NCI-H526 treated with DMSO at 0.1 percent for 48 hours (cell line): ENCODE measurements at regions not wholly inside any gene's neighbourhood (a gene's known extent, or its start where the extent isn't known, plus 50 kb on each side); places are given as distances from the start of the nearest gene placed in this dataset.
"Not testable (repeated sequence)": the region's sequence is repeated elsewhere in the genome, so short reads cannot be mapped to it uniquely, and the experiment has no call there.

Experiments used
- DNase-seq: peaks from one replicate; lab custom pipeline; 2025; lab: John Stamatoyannopoulos, UW

DNA sequence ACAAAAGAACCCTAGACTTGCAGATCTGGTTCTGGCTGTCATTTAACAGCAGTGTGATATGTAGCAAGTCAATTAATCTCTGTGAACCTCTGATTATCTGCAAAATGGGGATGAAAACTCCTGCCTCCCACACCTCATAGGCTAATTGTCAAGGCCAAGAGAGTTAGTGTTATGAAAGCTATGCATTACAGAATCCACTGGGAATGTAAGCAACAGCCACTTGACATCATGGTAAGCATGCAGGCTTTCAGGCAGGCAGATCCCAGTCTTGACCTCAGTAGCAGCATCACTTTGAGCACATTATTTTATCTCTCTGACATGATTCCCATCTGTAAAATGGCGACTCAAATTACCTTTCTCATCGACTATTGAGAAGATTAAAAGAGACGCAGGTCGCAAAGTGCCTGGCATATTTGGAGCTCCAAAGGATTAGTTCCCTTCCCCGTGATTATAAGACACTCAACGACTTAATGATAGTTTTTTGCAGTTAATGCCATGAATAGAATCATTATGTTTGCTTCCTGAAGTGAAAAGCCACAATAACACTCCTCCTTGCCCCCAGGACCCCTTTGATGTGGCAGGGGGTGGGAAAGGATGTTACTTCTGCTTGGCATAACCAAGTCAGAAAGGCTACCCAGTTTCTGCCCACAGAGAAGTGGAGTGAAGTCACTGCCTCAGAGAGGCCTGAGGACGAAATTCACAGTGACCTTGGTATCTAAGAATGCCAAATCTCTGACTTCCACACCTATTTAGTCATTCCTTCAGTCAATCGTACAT lies 273.0 kb upstream of the NFIA start:
- DNase-seq: no peak

DNA sequence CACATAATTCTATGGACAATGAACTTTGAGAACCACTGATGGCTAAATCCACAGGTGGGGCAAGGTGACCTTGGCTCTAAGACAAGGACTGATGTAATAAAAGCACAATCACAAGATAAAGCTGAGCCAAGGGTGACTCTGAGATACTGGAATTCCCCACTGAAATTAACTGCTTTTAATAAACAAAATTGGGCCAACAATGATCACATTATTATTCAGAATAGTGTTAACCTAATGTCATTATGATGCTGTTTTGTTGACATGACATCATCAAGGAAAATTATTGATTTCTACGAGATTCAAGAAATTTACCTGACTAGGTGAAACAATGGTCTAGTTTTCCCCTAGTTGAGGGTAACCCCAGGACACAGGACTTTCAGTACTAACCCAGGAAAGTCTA lies 273.7 kb upstream of the NFIA start:
- DNase-seq: no peak

DNA sequence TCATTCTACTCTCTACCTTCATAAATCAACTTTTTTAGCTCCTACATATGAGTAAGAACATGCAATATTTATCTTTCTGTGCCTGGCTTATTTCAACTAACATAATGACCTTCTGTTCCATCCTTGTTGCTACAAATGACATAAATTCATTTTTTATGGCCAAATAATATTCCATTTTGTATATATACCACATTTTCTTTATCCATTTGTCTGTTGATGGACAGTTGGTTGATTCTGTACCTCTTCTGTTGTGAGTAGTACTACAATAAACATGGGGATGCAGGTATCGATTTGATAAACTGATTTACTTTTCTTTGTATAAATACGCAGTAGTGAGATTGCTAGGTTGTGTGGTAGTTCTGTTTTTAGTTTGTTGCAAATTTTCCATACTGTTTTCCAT lies 279.5 kb upstream of the NFIA start:
- no peak for DNase-seq

DNA sequence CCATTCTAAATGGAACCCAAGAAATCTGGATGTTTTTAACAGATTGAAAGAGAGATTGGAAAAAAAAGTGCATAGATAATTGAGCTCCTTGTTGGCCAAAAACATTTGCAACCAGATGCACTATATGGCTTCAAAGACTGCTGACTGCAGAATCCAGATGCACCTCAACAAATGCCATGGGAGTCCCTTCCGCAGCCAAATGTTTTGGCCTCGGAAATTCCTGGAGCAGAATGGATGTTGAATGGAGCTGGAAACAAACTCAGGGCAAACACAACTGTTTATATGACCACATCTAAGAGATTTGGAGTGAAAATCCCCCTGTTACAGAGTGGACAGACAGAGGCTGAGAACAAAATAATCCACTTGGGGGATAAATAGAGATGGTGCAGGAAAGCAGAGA lies 285.0 kb upstream of the NFIA start:
- no peak for DNase-seq

DNA sequence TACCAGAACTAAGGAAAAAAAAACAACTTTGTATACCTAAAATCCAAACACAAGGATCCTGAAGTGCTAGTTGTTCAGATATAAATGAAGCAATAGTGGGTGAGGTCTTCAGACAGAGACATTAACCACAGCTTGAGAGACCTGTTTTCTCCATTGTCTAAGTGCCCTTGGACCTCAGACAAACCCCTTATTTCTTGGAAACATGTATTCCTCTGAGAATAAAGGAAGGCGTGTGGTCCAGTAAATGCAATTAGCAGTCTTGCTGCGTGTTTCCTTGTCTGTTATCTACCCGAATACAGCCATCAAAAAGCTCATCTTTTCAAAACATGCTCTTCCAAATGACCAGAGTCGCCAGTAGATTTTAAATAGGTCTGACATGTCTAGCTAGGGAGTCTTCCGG lies 291.1 kb upstream of the NFIA start:
- DNase-seq: no peak

DNA sequence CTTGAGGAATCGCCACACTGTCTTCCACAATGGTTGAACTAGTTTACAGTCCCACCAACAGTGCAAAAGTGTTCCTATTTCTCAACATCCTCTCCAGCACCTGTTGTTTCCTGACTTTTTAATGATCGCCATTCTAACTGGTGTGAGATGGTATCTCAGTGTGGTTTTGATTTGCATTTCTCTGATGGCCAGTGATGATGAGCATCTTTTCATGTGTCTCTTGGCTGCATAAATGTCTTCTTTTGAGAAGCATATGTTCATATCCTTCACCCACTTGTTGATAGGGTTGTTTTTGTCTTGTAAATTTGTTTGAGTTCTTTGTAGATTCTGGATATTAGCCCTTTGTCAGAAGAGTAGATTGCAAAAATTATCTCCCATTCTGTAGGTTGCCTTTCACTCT lies 309.3 kb upstream of the NFIA start:
- DNase-seq: not testable (repeated sequence)

DNA sequence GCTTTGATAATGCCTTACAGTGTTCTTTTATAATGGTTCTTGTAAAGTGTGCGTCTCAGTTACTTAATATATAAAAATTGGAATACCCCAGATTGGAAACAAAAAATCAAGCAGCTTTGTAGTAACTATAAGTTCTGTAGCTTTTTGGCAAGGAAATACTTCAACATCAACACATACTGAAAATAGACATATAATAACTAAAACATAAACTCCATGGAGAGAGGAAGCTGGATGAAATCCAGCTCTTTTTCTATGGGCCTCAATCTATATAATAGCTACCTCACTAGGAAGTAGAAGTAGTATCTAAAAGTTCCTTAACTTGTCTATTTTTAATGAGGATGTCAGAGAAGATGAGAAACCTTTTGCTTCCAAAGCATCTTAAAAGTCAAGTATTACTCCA lies 313.3 kb upstream of the NFIA start:
- no peak for DNase-seq

DNA sequence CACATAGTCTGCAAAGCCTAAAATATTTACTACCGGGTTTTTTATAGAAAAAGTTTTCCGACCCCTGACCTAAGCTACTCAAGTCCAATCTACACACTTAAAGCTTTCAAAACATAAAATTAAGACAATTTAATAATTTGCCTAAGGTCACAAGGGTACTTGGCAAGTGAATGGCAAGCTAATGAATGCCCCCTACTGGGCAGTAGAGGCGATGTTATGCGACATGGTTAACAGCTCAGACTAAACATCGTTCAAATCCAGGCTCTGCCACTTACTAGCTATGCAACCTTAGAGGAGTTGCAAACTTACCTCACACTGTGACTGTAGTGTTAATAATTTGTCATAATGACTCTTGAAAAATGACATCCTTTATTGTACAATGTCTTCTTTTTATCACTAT lies 317.2 kb upstream of the NFIA start:
- DNase-seq: peak; percentile 32

DNA sequence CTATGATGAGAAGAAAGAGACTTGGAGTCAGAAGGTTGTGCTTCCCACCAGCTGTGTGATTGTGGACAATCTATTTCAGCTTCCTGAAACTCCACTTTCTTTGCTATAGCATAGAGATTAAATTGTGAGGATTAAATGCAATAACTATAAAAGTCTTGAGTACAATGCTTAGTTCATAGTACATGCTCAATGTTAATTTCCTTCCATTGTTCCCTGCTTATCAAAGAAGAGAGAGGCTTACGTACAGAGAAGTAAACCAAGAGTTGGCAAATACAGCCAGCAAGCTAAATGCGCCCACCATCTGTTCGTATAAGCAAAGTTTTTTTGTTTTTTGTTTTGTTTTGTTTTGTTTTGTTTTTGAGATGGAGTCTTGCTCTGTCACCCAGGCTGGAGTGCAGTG lies 317.9 kb upstream of the NFIA start:
- no peak for DNase-seq

DNA sequence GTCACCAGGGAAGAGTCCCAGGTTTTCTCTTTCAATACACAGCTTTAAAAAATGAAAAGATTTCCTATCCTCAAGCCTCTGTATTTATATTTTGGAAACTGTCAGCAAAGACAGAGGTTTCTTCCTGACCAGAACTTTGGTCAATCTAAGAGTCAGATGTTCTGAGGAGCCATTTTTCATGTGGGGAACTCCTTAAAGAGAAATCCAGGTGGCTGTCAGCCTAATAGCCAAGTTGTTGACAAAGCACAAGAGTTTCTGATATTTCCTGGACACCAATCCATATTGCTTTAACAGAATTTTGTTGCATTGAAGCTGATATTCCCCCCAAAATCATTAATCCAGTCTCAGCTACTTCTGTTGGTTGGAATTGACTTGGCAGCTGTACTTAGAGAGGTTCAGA lies 318.6 kb upstream of the NFIA start:
- DNase-seq: no peak

DNA sequence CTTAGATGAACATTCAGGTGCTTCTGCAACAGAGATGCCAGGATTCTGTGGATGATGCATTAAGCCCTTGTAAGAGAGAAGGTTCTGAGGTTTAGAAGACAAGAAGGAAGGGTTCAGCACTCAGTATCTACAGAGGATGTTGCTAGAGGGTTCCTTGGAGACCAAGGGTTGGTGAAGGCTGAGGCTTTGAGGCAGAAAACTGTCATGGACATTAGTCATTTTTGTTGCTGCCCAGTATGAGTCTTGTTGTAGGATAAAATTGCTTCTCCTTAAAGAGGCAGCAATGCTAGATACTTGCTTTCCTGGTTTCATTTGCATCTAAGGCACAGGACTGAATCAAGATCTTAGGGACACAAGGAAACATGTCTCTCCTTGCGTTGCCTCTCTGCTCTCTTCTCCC lies 319.4 kb upstream of the NFIA start:
- no peak for DNase-seq

DNA sequence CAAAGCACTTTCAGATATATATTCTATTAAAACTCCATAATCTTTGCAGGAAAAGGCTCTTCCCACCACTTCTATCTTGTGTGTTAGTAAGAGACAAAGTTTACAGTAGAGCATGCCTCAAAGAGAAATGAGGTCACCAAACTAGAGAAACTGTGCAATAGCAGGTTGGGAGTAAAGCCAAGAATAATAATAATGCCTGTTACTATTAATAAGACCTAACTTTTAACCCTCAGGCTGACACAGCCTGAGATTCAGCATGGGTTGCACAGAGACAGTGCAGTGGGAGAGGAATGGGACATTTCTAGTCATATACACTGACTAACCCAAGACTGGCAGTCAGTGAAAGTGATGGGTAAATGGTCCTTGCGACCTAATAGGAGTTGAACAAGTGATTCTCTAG lies 320.2 kb upstream of the NFIA start:
- DNase-seq: no peak

DNA sequence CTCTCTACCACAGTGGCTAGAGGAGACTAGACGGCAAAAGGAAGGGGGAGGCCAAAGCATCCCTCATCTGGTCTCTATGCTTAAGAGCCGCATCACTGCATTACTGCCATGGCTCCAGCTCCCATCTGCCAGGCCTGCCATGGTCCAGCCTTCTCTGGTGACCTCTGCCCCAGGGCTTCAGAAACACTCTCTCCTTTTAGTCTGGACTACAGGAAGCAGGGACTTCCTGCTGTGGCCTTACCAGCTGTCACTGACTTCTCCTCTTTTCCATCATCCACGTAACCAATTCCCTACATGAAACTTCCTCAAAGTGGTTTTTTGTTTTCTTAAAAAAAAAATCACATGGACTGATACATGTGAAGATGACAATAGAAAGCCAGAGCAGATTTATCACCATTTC lies 323.1 kb upstream of the NFIA start:
- DNase-seq: no peak

DNA sequence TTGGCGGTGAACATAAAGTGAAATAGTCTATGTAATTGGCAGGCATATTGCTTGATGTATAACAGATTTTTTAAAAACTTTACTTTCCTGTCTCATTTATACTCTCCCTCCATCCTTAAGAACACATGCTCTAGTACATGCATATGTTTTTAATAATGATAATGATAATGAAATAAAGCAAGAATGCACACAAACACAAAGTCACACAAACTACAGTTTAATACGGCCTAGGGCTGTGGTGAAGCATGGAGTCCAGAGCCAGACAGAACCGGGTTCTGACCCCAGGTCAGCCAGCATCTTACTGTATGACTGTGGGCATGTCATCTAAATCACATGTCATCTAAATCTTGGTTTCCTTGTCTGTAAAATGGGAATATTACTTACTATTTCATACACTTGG lies 324.9 kb upstream of the NFIA start:
- DNase-seq: no peak

DNA sequence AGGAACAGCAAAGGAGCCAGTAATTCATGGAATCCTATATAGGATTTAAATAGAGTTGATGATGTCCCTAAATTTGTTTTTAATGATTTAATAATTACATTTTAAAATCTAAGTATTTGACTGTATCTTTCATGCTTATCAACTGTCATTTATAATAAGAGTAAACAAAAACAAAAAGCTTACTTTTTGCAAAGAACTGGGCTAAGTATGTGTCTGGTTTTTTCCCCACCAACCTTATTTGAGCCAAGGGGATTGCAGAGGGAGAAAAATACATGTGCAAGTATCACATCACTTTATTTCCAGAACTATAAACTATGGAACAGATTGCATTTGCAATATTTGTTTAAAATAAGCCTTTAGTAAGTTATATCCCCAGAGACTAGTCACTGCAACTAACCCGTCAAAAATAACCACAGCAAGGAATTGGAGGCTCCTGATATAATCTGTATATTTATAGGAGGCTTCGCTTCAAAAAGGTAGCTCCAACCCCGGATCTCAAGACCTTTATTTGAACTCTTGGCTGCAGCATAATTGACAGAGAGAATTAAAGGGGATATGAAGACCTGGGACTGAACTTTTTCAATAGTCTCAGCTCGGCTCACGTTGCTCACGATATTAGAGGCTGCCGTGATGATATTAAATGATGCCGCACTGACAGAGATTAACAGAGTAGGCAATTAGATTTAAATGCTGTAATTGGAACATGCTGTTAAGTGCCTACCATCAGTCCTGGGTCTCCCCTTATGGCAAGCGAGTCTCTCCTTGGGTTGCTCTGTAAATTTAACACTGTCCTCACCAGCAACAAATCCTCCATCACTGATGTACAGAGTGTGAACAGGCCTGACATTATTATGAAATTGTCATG lies 329.1 kb upstream of the NFIA start:
- no peak for DNase-seq

DNA sequence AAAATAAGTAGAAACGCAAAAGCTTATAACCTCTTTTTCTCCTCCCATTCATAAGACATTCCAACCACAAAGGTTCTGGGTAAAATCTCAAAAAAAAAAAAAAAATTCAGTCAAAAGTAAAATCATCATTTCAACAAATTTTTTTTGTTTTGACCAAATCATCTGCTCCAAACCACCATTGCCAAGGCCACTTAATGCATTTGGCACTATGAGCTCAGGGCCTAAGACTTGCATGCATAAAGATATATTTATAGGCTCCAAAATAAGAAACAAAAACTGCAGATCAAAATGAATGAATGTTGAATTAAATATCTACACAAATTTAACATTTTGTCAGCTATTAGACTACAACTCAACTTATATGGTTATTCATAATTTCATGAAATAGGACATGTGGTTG lies 331.1 kb upstream of the NFIA start:
- no peak for DNase-seq

DNA sequence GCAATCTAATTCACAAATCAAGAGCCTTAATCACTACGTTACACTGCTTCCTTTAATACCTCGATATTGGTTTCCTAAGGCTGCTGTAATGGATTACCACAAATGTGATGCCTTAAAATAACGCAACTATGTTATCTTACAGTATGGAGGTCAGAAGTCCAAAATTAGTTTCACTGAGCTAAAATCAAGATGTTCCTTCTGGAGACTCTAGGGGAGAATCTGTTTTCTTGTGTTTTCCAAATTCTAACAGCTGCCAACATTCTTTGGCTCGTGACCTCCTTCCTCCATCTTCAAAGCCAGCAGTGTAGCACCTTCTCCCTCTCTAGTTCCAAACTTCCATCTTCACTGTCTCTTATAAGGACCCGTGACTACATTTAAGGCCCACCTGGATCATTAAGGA lies 335.0 kb upstream of the NFIA start:
- no peak for DNase-seq

DNA sequence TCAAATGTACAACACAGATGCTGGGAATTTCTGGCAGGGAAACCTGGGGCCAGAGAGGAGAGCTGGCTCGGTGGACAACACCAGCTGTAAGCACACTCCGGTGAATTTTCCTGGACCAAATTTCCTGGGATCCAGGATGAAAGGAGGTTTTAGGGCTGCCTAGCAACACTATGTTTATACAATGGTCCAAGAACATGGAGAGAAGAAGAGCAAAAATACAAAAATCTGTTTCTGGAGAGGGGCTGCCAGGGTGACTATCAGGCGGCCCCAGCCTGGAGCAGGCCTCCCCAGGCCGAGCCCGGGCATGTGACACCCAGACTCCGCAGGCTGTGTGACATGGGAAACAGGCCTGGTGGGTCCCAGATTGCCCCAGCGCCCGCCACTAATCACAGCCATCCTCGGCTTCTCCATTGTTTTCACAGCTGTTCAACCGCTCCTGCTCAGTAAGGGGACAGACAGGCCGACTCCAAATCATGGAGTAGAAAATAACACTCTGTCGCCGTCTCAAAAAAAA lies 336.0 kb upstream of the NFIA start:
- no peak for DNase-seq

DNA sequence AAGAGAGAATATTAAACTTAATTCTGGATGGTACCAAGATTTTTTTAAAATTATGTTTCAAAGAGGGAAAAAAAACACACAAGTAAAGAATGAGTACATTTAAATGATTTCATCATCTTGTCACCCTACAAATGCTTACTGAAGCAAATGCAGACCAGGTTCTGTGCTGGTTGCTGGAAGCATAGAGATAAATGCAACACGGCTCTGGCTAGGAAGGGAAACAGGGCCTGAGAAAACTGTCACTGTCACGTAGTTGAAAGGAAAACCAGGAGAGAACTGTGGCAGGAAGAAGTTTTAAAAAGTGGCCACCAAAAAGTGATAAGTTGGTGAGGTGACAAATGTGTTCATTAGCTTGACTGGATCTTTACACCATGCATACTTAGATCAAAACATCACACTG lies 336.9 kb upstream of the NFIA start:
- DNase-seq: no peak

DNA sequence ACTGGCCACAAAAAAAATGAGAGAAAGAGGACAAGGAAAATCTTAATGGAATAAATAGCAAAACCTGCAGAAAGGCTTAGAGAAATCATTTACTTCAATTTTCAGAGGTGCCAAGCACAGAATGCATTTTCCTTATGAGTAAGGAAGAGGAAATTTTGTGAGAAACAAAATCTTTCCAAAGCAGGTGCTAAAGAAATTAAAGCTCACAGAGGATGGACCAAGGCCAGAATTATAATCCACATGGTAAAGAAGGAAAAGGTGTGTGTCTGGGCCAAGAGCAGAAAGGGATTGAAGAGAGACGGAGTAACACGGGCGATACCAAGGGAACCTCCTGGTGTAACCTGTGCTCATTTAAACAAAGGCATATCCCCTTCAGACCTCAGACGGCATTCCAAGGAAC lies 340.0 kb upstream of the NFIA start:
- no peak for DNase-seq

DNA sequence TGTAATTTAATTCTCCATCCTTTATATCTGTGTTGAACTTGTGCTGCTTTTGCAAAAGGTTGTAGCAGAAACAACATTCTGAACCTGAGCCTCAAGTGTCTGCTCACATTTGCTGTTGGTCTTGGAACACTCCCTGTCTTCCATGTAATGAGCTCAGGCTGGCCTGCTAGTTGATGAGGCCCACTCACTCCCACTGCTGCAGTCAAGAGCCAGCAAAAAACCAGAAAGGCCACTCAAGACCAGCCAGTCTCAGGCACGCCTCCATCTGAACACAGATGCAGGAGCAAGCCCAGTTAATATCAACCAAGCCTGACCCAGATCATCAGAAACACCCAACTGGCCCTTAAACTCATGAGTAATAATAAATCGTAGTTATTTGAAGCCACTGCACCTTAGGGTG lies 342.2 kb upstream of the NFIA start:
- DNase-seq: no peak

DNA sequence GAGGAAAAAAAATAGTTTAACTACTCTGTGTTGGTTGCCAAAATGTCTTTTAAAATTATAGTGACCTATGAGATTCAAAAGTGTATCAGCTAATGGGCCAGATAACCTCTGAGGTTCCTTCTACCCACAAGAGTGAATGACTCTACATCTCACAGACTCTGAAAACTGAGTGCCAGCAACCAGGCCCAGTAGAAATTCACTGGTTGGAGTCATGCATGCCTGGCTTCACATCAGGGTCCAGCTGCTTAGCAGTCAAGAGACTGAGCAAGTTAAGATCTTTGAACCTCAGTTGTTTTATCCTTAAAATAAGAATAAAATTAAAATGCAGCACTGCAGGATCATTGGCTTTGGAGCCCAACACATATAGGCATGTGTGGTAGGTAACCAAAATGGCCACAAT lies 342.6 kb upstream of the NFIA start:
- DNase-seq: no peak

DNA sequence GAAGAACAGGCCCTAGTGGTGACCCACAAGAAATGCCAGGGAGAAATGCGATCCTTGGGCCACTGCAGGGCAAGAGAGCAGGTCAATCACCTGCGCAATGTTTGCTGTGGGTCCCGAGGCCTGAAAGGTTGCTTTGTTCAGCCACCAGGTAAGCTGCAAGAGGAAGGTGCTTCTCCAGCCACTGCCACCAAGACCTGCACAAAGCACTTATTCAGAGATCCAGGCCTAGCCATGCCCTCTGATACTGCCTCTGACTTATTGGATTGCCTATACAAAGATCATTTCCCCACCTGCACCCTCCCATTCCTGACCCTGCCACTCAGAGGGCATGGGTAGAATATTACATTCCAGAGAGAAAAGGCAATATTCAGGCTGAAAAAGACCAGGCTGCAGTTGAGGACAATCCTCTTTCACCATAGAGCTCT lies 349.4 kb upstream of the NFIA start:
- DNase-seq: no peak
